NOMO-1 (cell line): ENCODE measurements at regions not wholly inside any gene's neighbourhood (a gene's known extent, or its start where the extent isn't known, plus 50 kb on each side); places are given as distances from the start of the nearest gene placed in this dataset.
"Not testable (repeated sequence)": the region's sequence is repeated elsewhere in the genome, so short reads cannot be mapped to it uniquely, and the experiment has no call there.

ENCODE experiments used
- DNase-seq, 2 experiments: peaks; one replicate each; lab custom pipeline; 2025; ENCODE audit not compliant: unreplicated experiment in 2 of 2; lab: John Stamatoyannopoulos, UW

- no peak for DNase-seq
These were observed 145.9 kb upstream of the ZNF608 start for GRCh38 chr5:124892185-124892848.

GRCh38 chr5:124894541-124894940 lies 148.1 kb upstream of the ZNF608 start:
- no peak for DNase-seq

GRCh38 chr5:124895236-124895635 lies 148.8 kb upstream of the ZNF608 start:
- DNase-seq = no peak

- no peak for DNase-seq
These were observed 154.6 kb upstream of the ZNF608 start for GRCh38 chr5:124901081-124901480.

- DNase-seq = peak; percentile 77 to 92
These were observed 155.8 kb upstream of the ZNF608 start for GRCh38 chr5:124902097-124902821.

DNA sequence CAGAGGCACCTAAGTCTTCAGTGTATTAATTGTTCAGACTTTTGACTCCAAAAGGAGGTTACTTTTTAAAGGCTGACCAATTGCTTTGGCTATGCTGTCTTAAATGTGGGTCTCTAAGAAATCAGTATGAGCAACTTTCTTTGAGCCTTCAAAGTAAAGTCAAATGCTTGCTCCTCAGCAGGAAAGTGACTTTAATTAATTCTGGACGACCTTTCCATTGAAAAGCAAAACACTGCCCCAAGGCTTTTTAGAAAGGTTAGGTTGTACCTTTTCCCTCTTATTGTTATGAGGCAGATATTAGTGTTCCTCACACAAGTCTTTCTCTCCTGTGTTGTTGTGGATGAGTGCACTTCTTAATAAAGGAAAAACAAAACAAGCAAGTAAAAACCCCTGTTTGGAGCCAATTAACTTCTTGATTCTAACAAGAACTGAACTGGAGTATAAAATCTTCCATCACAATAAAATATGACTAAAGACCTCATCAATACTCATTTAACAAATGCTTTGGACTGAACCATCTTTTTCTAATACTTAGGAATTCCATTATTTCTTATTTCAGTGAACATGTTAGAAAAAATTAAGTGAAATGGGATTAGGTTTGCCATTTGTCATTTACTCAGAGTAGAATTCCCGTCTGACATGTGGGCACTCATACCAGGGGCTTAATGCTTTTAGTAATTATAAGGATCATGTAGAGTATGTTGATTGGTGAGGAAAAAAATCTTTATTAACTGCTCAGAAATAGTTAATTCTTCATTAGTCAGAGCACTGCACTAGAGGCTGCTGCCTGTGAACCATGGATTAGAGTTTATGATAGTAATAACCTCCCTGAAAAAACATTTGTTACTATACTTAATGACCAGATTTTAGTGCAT lies 159.1 kb upstream of the ZNF608 start:
- no peak for DNase-seq

- DNase-seq = peak; percentile 56 to 63
These were observed 160.1 kb upstream of the ZNF608 start for GRCh38 chr5:124906339-124907097.

- no peak for DNase-seq
These were observed 160.7 kb upstream of the ZNF608 start for GRCh38 chr5:124907098-124907644.

- DNase-seq = peak in 1 of 2 experiments; percentile 52
These were observed 162.4 kb upstream of the ZNF608 start for GRCh38 chr5:124908581-124909451.

GRCh38 chr5:124909734-124910133 lies 163.3 kb upstream of the ZNF608 start:
- no peak for DNase-seq

DNA sequence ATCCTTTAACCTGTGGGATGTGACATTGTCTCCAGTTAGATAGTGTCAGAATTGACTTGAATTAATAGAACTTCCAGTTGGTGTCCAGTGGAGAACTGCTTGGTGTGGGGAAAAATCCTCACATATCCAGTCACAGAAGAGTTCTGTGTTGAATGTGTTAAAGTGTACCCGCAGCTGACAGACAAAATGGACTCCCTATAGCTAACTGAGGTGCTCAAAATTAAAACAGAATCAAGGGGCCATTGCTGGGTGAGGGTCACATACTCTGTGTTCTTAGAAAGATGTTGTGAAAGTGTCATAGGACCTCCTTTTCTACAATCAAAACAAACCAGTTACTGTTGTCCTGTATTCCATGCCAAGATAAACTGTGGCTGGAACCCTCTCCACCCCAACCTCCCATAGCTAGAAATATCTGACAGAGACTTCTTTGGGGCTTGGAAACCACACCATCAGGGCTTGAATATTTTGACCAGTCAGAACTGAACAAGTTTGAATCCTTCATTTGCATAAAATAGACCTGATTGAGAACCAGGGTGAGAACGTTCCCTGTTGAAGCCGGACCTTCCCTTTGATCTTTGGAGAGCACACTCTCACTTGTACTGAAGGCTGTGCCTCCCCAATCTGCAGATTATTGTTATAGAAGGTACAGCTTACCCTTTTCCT lies 164.0 kb upstream of the ZNF608 start:
- no peak for DNase-seq

- DNase-seq = peak; percentile 36
These were observed 166.3 kb upstream of the ZNF608 start for GRCh38 chr5:124912638-124913328.

DNA sequence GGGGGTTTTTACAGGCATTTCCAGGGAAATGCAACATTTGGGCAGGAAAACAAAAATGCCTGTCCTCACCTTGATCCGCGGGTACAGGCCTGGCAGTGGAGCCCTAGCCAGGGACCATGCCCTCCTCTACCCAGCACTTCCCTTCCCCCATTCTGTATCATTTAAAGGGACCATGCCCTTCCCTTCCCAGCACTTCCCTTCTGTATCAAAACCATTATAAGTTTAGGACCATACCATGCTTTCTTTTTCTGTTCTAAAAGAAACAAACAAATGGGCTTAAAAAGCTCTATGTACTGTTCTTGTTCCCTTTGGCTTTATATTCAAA lies 166.9 kb upstream of the ZNF608 start:
- DNase-seq = no peak

DNA sequence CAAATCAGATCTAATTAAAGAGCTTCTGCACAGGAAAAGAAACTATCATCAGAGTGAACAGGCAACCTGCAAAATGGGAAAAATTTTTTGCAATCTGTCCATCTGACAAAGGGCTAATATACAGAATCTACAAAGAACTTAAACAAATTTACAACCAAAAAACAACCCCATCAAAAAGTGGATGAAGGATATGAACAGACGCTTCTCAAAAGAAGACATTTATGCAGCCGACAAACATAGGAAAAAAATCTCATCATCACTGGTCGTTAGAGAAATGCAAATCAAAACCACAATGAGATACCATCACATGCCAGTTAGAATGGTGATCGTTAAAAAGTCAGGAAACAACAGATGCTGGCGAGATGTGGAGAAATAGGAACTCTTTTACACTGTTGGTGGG lies 169.9 kb upstream of the ZNF608 start:
- DNase-seq = not testable (repeated sequence)

DNA sequence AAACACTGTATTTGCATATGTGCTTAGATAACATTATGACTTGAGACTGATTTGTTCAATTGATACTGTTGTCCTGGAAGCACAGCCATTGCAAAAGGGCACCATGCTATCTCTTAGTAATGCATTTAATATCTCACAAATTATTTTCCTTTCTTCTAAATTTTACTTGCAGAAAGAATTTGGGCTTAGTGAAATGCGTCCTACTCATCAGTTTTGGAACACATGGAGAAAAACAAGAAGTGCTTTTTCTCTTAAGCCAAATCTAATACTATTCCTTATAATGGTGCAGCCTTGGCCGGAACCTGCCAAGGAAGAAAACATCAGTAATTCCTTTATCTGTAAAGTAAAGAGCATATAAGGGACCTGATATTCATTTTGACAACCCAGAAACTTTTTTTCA lies 172.2 kb upstream of the ZNF608 start:
- no peak for DNase-seq

- peak in 1 of 2 experiments; percentile 53 for DNase-seq
These were observed 172.6 kb upstream of the ZNF608 start for GRCh38 chr5:124919076-124919475.

DNA sequence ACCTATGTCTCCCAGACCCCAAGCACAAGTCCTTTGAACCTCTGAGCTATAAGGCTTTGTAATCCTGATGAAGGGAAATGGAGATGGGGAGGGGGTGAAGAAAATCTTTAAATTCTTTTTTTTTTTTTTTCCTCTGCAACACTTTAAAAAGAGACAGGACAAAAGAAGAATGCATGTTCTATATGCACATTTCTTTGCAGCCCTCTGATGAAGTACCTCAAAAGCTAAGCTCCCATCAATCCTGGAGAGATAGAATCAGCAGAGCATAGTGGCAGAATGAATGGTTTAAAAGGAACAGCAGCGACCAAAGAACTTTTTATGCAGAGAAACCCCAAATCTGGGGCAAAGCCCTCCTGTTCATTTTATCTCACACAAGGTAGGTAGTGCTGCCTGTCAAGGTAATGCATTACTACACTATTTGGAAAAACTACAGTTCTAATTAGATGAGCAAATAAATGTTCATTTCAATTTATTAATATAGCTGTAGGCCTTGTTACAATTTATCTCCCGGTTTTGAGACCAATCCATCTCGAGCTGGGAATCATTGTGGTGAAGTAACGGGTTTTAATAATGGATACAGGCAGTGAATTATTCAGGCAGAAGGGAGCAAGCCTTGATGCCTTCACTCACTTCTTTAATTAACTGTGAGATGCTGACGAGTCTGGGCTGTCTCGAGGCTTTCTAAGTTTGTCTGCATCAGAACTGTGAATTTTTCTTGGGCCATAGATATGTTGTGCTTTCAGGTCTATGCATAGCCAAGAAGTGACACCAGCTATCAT lies 173.5 kb upstream of the ZNF608 start:
- no peak for DNase-seq
